Activated CD8-positive, alpha-beta memory T cell treated with anti-CD3 and anti-CD28 coated beads, Interleukin-2, amount 10 ng/mL, durations not matched to agents 7 days and 5 days (primary cell): ENCODE measurements at regions not wholly inside any gene's neighbourhood (a gene's known extent, or its start where the extent isn't known, plus 50 kb on each side); places are given as distances from the start of the nearest gene placed in this dataset.
"Not testable (repeated sequence)": the region's sequence is repeated elsewhere in the genome, so short reads cannot be mapped to it uniquely, and the experiment has no call there.

Experiments used
- ATAC-seq: fragments of 150-1000 bp; cut with Tn5 transposase; one replicate; pipeline ENCODE4 v1.10.0; 2021; ENCODE audit warnings: moderate library complexity
- CTCF ChIA-PET: fragments of 350-600 bp; sonication (Branson Sonifier 250); formaldehyde crosslinking; loops from one replicate; lab custom pipeline; 2021; ENCODE audit warnings: antibody characterized with exemption; lab: Charles Lee
- DNase-seq: peaks from one replicate; pipeline ENCODE4 v3.0.0-alpha.2; 2020
- H3K27ac Mint-ChIP-seq: one replicate; pipeline ENCODE4 v1.8.0; 2021; ENCODE audit warnings: mild to moderate bottlenecking, mixed read lengths
- H3K27me3 Mint-ChIP-seq: one replicate; pipeline ENCODE4 v1.8.0; 2021; ENCODE audit warnings: mixed read lengths
- H3K36me3 Mint-ChIP-seq: one replicate; pipeline ENCODE4 v1.8.0; 2021; ENCODE audit warnings: mild to moderate bottlenecking, mixed read lengths
- H3K4me1 Mint-ChIP-seq: one replicate; pipeline ENCODE4 v1.8.0; 2021; ENCODE audit warnings: mixed read lengths
- H3K4me3 Mint-ChIP-seq: one replicate; pipeline ENCODE4 v1.8.0; 2021; ENCODE audit warnings: mild to moderate bottlenecking, moderate library complexity, mixed read lengths
- H3K9me3 Mint-ChIP-seq: one replicate; pipeline ENCODE4 v1.8.0; 2022; ENCODE audit warnings: low read depth, mixed read lengths

DNA sequence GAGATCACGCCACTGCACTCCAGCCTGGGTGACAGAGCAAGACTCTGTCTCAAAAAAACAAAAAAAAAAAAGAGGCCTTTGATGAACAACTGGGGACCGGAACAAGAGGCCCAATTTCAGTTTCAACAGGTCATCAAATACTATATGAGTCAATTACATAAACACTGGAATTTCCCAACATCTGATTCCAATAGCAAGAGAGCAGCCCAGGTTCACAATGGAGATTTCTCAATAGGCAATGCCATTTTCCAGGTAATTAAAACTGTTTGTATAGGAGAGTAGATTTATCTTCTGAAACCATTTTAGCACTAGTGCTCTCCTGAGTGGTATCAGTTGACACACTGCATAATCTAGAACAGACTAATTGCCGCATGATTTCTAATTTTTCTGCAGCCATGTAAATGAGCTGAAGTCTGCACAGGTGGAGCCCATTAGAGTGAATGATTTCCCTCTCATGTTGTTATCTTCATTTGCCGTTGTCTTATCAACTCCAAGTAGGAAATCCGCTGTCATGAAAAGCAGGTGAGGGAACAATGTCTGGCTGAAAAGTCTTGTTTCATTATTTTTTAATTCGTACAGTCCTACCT is 264.1 kb upstream of the MEIS1 start:
- DNase-seq = no peak
- CTCF ChIA-PET = no interaction called here
- Mint-ChIP-seq H3K9me3 (no peaks in the 10 kb centered on the region), H3K36me3 (no peaks in the 10 kb centered on the region), H3K27ac (no peak overlapping the region), H3K27me3 (no peaks in the 10 kb centered on the region), H3K4me3 (no peak overlapping the region), H3K4me1 (no peaks in the 10 kb centered on the region)
- no peak for ATAC-seq

DNA sequence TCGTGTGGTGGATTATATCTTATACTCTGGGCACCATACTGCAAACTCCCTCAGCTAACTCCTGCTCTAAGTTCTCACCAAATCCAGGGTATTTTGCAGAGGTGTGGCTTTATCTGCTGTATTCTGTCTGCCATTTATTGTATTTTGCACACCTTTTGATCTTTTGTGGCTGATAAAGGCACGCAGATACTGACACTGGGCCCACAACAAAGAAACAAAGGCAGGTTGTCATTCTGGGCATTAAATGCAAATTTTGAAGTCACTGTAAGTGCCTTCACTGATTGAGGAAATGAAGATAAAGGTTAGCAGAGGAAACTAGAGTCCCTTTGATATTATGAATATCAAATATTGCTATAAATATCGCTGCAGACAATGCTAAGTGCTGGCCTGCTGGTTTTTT is 265.8 kb upstream of the MEIS1 start:
- DNase-seq = no peak
- H3K36me3 Mint-ChIP-seq = no peaks in the 10 kb centered on the region
- H3K4me1 Mint-ChIP-seq = no peaks in the 10 kb centered on the region
- H3K9me3 Mint-ChIP-seq = no peaks in the 10 kb centered on the region
- H3K27me3 Mint-ChIP-seq = no peaks in the 10 kb centered on the region
- no peak for ATAC-seq
- no peak overlapping the region for H3K27ac Mint-ChIP-seq
- H3K4me3 Mint-ChIP-seq = no peak overlapping the region
- CTCF ChIA-PET = no interaction called here

GRCh38 chr2:66164470-66164869 is 270.5 kb upstream of the MEIS1 start:
- DNase-seq = no peak
- CTCF ChIA-PET = no interaction called here

DNA sequence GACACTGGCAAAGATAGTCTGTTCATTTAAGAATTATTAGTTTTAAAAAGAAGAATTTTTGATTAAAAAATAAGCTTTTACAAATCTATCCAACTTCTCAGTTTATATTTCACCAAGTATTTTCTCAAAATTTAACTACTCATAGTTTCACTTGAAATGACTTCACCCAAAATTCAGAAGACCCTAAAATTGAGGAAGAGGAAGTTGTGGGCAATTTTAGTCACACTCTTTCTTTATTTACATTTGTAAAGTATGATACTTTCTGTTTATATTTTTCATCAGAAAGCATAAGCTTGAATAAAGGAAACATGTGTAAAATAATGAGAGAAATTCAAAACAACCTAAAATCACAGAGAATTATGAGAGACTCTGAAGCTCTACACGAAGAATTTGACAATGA is 278.8 kb upstream of the MEIS1 start:
- DNase-seq = no peak
- Mint-ChIP-seq H3K27me3 (no peaks in the 10 kb centered on the region), H3K9me3 (peaks cover 10% of the 10 kb centered on the region), H3K4me1 (no peaks in the 10 kb centered on the region), H3K27ac (no peak overlapping the region), H3K4me3 (no peak overlapping the region), H3K36me3 (no peaks in the 10 kb centered on the region)
- no peak for ATAC-seq
- CTCF ChIA-PET = no interaction called here

More at GRCh38 chr2:66164470-66164869, 270.5 kb upstream of the MEIS1 start:
- no peaks in the 10 kb centered on the region for H3K9me3 Mint-ChIP-seq
- ATAC-seq = no peak
- no peaks in the 10 kb centered on the region for H3K36me3 Mint-ChIP-seq
- no peak overlapping the region for H3K27ac Mint-ChIP-seq
- H3K4me1 Mint-ChIP-seq = no peaks in the 10 kb centered on the region
- H3K27me3 Mint-ChIP-seq = no peaks in the 10 kb centered on the region
- H3K4me3 Mint-ChIP-seq = no peak overlapping the region

- H3K36me3 Mint-ChIP-seq = no peaks in the 10 kb centered on the region
- peaks cover 10% of the 10 kb centered on the region for H3K9me3 Mint-ChIP-seq
- no peak overlapping the region for H3K4me3 Mint-ChIP-seq
- ATAC-seq (no peak), DNase-seq (no peak)
- H3K27me3 Mint-ChIP-seq = no peaks in the 10 kb centered on the region
- CTCF ChIA-PET = no interaction called here
- H3K27ac Mint-ChIP-seq = no peak overlapping the region
- H3K4me1 Mint-ChIP-seq = no peaks in the 10 kb centered on the region
Observed at GRCh38 chr2:66153941-66154340, 281.0 kb upstream of the MEIS1 start.

DNA sequence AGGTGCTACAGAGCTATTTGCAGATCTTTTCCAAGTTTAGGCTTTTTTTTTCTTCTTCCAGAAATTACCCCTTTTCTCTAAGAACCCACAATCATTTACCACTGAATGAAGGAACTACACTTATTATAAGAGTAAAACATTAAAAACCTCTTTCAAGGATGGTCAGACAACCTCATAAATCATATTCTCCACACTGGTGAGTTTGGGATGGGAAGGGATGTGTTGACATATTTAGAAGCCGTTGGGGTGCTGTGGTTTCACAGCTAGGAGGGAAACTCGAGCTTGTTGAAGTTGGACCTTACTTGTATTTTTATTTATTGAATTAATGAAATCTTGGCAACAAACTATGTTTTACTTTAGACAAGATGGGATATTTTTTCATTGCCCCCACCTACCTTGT is 289.4 kb upstream of the MEIS1 start:
- Mint-ChIP-seq H3K36me3 (no peaks in the 10 kb centered on the region), H3K4me1 (no peaks in the 10 kb centered on the region), H3K4me3 (no peak overlapping the region), H3K27me3 (no peaks in the 10 kb centered on the region), H3K27ac (no peak overlapping the region), H3K9me3 (peaks cover 5% of the 10 kb centered on the region)
- DNase-seq (no peak), ATAC-seq (no peak)
- CTCF ChIA-PET = no interaction called here

DNA sequence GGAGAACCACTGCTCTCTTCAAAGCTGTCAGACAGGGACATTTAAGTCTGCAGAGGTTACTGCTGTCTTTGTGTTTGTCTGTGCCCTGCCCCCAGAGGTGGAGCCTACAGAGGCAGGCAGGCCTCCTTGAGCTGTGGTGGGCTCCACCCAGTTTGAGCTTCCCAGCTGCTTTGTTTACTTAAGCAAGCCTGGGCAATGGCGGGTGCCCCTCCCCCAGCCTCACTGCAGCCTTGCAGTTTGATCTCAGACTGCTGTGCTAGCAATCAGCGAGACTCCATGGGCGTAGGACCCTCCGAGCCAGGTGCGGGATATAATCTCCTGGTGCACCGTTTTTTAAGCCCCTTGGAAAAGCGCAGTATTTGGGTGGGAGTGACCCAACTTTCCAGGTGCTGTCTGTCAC is 290.6 kb upstream of the MEIS1 start:
- H3K27me3 Mint-ChIP-seq, CTCF ChIA-PET, DNase-seq, H3K4me1 Mint-ChIP-seq, ATAC-seq, H3K36me3 Mint-ChIP-seq, H3K9me3 Mint-ChIP-seq, H3K27ac Mint-ChIP-seq, H3K4me3 Mint-ChIP-seq: not testable (repeated sequence)

DNA sequence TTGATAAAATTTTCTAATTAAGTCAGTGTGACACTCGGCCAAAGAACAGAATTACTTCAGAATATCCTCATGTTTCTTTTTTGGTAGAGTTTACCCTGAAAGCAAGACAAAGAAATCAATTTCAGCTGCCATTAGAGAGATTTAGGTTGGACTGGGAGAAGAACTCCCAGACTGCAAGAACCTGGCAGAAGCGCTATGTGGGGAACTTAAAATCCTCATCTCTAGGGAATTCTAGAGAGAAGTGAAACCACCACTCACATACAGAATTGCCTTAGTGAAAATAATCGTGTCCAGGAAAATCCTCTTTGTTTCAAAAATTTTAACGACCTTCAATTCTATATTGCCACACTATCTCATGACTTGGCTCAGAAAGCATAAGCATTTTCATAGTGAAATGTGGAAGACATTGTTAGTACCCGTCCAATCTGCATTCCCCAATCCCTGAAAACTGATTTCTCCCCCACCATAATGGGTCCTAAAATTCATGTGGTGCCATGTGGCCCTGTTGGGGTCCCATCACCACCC is 297.3 kb upstream of the MEIS1 start:
- Mint-ChIP-seq H3K27ac (no peak overlapping the region), H3K9me3 (peaks cover 2% of the 10 kb centered on the region), H3K36me3 (no peaks in the 10 kb centered on the region), H3K27me3 (no peaks in the 10 kb centered on the region), H3K4me3 (no peak overlapping the region), H3K4me1 (no peaks in the 10 kb centered on the region)
- DNase-seq (no peak), ATAC-seq (no peak)
- CTCF ChIA-PET = no interaction called here

GRCh38 chr2:66134138-66134701 is 300.7 kb upstream of the MEIS1 start:
- Mint-ChIP-seq H3K4me1 (no peaks in the 10 kb centered on the region), H3K9me3 (peaks cover 2% of the 10 kb centered on the region), H3K4me3 (no peak overlapping the region), H3K27me3 (no peaks in the 10 kb centered on the region), H3K36me3 (no peaks in the 10 kb centered on the region), H3K27ac (no peak overlapping the region)
- DNase-seq (no peak), ATAC-seq (no peak)
- CTCF ChIA-PET = no interaction called here

GRCh38 chr2:66127656-66128055 is 307.3 kb upstream of the MEIS1 start:
- H3K4me3 Mint-ChIP-seq = no peak overlapping the region
- no peaks in the 10 kb centered on the region for H3K9me3 Mint-ChIP-seq
- no peaks in the 10 kb centered on the region for H3K4me1 Mint-ChIP-seq
- no peaks in the 10 kb centered on the region for H3K27me3 Mint-ChIP-seq
- DNase-seq (no peak), ATAC-seq (no peak)
- no peak overlapping the region for H3K27ac Mint-ChIP-seq
- CTCF ChIA-PET = no interaction called here
- no peaks in the 10 kb centered on the region for H3K36me3 Mint-ChIP-seq

DNA sequence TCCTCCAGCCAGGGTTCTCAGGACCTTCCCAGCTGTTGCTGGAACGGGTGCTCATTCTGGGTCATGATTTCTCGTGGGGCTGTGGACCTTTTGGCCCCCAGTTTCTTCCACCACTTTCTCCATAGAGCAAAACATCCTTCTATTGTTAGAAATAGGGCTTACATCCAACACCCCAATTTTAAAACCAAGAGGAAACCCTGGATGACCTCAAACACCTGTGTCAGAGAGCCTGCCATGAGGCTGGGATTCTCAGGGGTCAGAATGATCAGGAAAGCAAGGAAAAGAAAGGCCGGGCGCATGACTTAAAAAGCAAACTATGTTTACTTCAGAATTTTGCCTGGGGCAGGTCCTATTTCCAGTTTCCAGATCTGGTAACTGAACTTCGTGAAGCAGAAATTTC is 307.9 kb upstream of the MEIS1 start:
- Mint-ChIP-seq H3K36me3 (no peaks in the 10 kb centered on the region), H3K4me1 (no peaks in the 10 kb centered on the region), H3K4me3 (no peak overlapping the region), H3K27ac (no peak overlapping the region), H3K9me3 (no peaks in the 10 kb centered on the region), H3K27me3 (no peaks in the 10 kb centered on the region)
- DNase-seq = no peak
- ATAC-seq = no peak
- CTCF ChIA-PET = no interaction called here

- H3K9me3 Mint-ChIP-seq = no peaks in the 10 kb centered on the region
- ATAC-seq (no peak), DNase-seq (no peak)
- CTCF ChIA-PET = no interaction called here
- no peak overlapping the region for H3K4me3 Mint-ChIP-seq
- no peaks in the 10 kb centered on the region for H3K36me3 Mint-ChIP-seq
- no peak overlapping the region for H3K27ac Mint-ChIP-seq
- H3K27me3 Mint-ChIP-seq = no peaks in the 10 kb centered on the region
- no peaks in the 10 kb centered on the region for H3K4me1 Mint-ChIP-seq
Observed at GRCh38 chr2:66125951-66126350, 309.0 kb upstream of the MEIS1 start.

- H3K27me3 Mint-ChIP-seq = no peaks in the 10 kb centered on the region
- DNase-seq = no peak
- H3K36me3 Mint-ChIP-seq = no peaks in the 10 kb centered on the region
Observed at GRCh38 chr2:66122516-66122915, 312.4 kb upstream of the MEIS1 start.

GRCh38 chr2:66121946-66122345 is 313.0 kb upstream of the MEIS1 start:
- Mint-ChIP-seq H3K4me1 (no peaks in the 10 kb centered on the region), H3K27me3 (no peaks in the 10 kb centered on the region), H3K4me3 (no peak overlapping the region), H3K27ac (no peak overlapping the region), H3K36me3 (no peaks in the 10 kb centered on the region), H3K9me3 (no peaks in the 10 kb centered on the region)
- CTCF ChIA-PET = no interaction called here
- DNase-seq (no peak), ATAC-seq (no peak)

More at GRCh38 chr2:66122516-66122915, 312.4 kb upstream of the MEIS1 start:
- CTCF ChIA-PET = no interaction called here
- Mint-ChIP-seq H3K4me1 (no peaks in the 10 kb centered on the region), H3K27ac (no peak overlapping the region), H3K4me3 (no peak overlapping the region), H3K9me3 (no peaks in the 10 kb centered on the region)
- ATAC-seq = no peak
